HepG2 (cell line): ENCODE measurements at regions not wholly inside any gene's neighbourhood (a gene's known extent, or its start where the extent isn't known, plus 50 kb on each side); places are given as distances from the start of the nearest gene placed in this dataset.

ENCODE experiments used
- ATAC-seq: fragments of 200-7000 bp; cut with Tn5 transposase; 3 replicates; pipeline ENCODE4 v1.9.1; 2020; ENCODE audit warnings: mild to moderate bottlenecking, moderate library complexity
- BruUV-seq: library from RNA; stranded (reverse); fragments of 400-500 nt; replicated peaks from 2 replicates; lab custom pipeline; 2021; lab: Mats Ljungman, UMichigan
- CTCF ChIA-PET: fragments of 300-600 bp; formaldehyde crosslinking; extraction: SDS; loops from one replicate; lab custom pipeline; 2021; ENCODE audit warnings: low total read pairs, inconsistent platforms, low intra/inter-chr PET ratio; lab: Yijun Ruan, JAX
- POLR2A ChIA-PET: fragments of 350-600 bp; sonication (Branson Sonifier 250); formaldehyde crosslinking; loops from one replicate; lab custom pipeline; 2020; ENCODE audit warnings: antibody characterized with exemption, inconsistent platforms; lab: Yijun Ruan, JAX
- DNase-seq: peaks from one replicate; pipeline ENCODE4 v3.0.0-alpha.2; 2015; ENCODE audit warnings: low spot score
- FAIRE-seq: peaks from 3 replicates; lab custom pipeline; 2011; peaks lifted over from hg19 to GRCh38; lab: Jason Lieb, UNC
- H2AFZ ChIP-seq: one replicate; pipeline ENCODE4 v1.6.1; 2011; ENCODE audit warnings: low read length, inconsistent platforms
- H3K27ac ChIP-seq: fragments of 300-600 bp; 3 replicates; pipeline ENCODE4 v1.8.0; 2011; ENCODE audit warnings: mixed run types, mild to moderate bottlenecking, mixed read lengths, low read length, inconsistent platforms; ENCODE audit not compliant: insufficient read depth; ENCODE audit errors: extremely low read length
- H3K27me3 ChIP-seq, 2 experiments: fragments of 200-600 bp in 1 of 2; 2 replicates in 1 of 2; 3 replicates in 1 of 2; pipeline versions ENCODE4 v1.6.0 to v1.8.0; 2011; ENCODE audit warnings: low read length in 2 of 2, mild to moderate bottlenecking in 2 of 2, moderate library complexity in 2 of 2, inconsistent platforms in 1 of 2; ENCODE audit not compliant: insufficient read depth in 2 of 2, control insufficient read depth in 1 of 2
- H3K36me3 ChIP-seq, 2 experiments: fragments of 200-600 bp in 1 of 2; replicated peaks in 1 of 2; 2 replicates in 1 of 2; 3 replicates in 1 of 2; pipeline versions ENCODE4 v1.5.1 to v1.8.0; 2011; ENCODE audit warnings: low read length in 2 of 2, inconsistent platforms in 1 of 2; ENCODE audit not compliant: insufficient read depth in 2 of 2, control insufficient read depth in 1 of 2
- H3K4me1 ChIP-seq: 2 replicates; pipeline ENCODE4 v1.5.1; 2012; ENCODE audit warnings: low read length, inconsistent platforms; ENCODE audit not compliant: insufficient read depth
- H3K4me2 ChIP-seq: 2 replicates; pipeline ENCODE4 v1.6.0; 2011; ENCODE audit warnings: low read depth, low read length, inconsistent platforms
- H3K4me3 ChIP-seq, 3 experiments: fragments of 200-600 bp in 1 of 3; sonication (generic), shearing (Covaris generic) in 1 of 3; replicated peaks in 1 of 3; 2 replicates each; pipeline ENCODE4 v1.5.1; 2011 to 2016; ENCODE audit warnings: low read length in 3 of 3, inconsistent platforms in 2 of 3, low read depth in 2 of 3, mild to moderate bottlenecking in 2 of 3, control low read depth in 1 of 3, mixed read lengths in 1 of 3; ENCODE audit not compliant: insufficient read depth in 1 of 3
- H3K79me2 ChIP-seq: one replicate; pipeline ENCODE4 v1.6.1; 2011; ENCODE audit warnings: low read length, inconsistent platforms; ENCODE audit not compliant: insufficient read depth
- H3K9ac ChIP-seq: 2 replicates; pipeline ENCODE4 v1.6.0; 2011; ENCODE audit warnings: mild to moderate bottlenecking, low read depth, low read length, inconsistent platforms; ENCODE audit not compliant: insufficient read depth
- H3K9me3 ChIP-seq: 2 replicates; pipeline ENCODE4 v1.5.1; 2012; ENCODE audit warnings: mild to moderate bottlenecking, low read length
- H4K20me1 ChIP-seq: 2 replicates; pipeline ENCODE4 v1.6.0; 2011; ENCODE audit warnings: inconsistent platforms, mild to moderate bottlenecking, low read length, moderate library complexity; ENCODE audit not compliant: insufficient read depth
- MAFF ChIP-seq: IDR thresholded peaks from 2 replicates; pipeline ENCODE4 v1.6.1; 2011; ENCODE audit warnings: low read depth, low read length, improper control_type of control experiment
- NFYB ChIP-seq: sonication (generic); formaldehyde crosslinking; IDR thresholded peaks from 2 replicates; pipeline ENCODE4 v1.4.0; 2020; ENCODE audit warnings: missing genetic modification reagents
- PPARG ChIP-seq: conservative IDR thresholded peaks from 2 replicates; pipeline ENCODE4 v1.6.1; 2016; ENCODE audit warnings: missing biosample characterization, missing genetic modification reagents
- SETDB1 ChIP-seq: sonication (generic); formaldehyde crosslinking; IDR thresholded peaks from 2 replicates; pipeline ENCODE4 v1.5.1; 2020; ENCODE audit warnings: missing genetic modification reagents, mild to moderate bottlenecking, borderline replicate concordance
- SKIL ChIP-seq: sonication (generic); formaldehyde crosslinking; IDR thresholded peaks from 2 replicates; pipeline ENCODE4 v1.8.0; 2022; ENCODE audit warnings: missing genetic modification reagents, mild to moderate bottlenecking, moderate library complexity, borderline replicate concordance
- ZNF34 ChIP-seq: sonication (generic); formaldehyde crosslinking; IDR thresholded peaks from 2 replicates; pipeline ENCODE4 v1.4.0; 2020; ENCODE audit warnings: mild to moderate bottlenecking, missing genetic modification reagents, borderline replicate concordance
- WGBS: methylation state at CpG from one replicate; pipeline ENCODE4 v1.1.6; 2017; ENCODE audit warnings: low lambda C conversion rate; 5-methylcytosine and 5-hydroxymethylcytosine counted together
- in situ Hi-C: cut with HindIII; loops from 2 replicates; pipeline ENCODE4 v1.10.0; 2017; ENCODE audit warnings: low pct_unique_long_range_greater_than_20kb; ENCODE audit not compliant: extremely low pct_ligation_motif_present
- intact Hi-C: fragments of 100-400 bp; cut with micrococcal nuclease; formaldehyde crosslinking; loops from one replicate; pipeline ENCODE4 v1.10.0; 2022; ENCODE audit not compliant: unreplicated experiment
- TF ChIP-seq, protein P1 (sequence below): fragments of 450-650 bp; IDR thresholded peaks from 2 replicates; pipeline ENCODE4 v1.6.1; 2016

DNA sequence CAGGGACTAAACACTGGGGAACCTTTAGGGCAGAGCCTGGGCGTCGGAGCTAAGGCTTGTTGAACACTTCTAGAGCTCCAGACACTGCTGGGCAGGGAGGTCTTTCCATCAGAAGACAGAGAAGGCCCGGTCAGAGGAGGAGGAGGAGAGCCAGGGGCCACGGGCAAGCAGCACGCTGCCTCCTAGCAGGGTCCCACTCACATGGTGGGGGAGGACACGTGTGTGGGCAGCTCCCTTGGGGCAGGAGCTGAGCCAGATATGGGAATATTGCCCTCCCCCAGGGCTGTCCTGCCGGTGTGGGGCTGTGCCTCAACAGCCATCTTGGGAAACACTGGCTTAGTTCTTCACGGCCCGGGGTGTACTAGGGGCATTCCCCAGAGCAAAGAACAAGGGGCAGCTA, 89.6 kb upstream of the TLE3 start:
- 40% methylated on average over 3 of the region's 9 CpGs for WGBS
- Histone ChIP-seq H3K27me3 (peaks cover 1 to 41% of the 10 kb centered on the region in 2 experiments; a peak in 3 of 5 replicates), H3K4me3 (no peak overlapping the region), H3K9ac (no peak overlapping the region), H3K79me2 (no peaks in the 10 kb centered on the region), H3K4me1 (peaks cover 25% of the 10 kb centered on the region), H3K4me2 (no peak overlapping the region), H3K27ac (no peak overlapping the region), H4K20me1 (no peaks in the 10 kb centered on the region), H2AFZ (no peak overlapping the region), H3K36me3 (no peaks in the 10 kb centered on the region), H3K9me3 (peaks cover 6% of the 10 kb centered on the region)
- in situ Hi-C loops = no loop called here
- intact Hi-C loops = no loop called here
- no peak for ATAC-seq
- TF ChIP-seq ZNF34 (CRISPR knock-in tag) = no peak
- no peak for TF ChIP-seq SKIL (CRISPR knock-in tag)
- no peak for TF ChIP-seq SETDB1
- TF ChIP-seq, protein P1, sequence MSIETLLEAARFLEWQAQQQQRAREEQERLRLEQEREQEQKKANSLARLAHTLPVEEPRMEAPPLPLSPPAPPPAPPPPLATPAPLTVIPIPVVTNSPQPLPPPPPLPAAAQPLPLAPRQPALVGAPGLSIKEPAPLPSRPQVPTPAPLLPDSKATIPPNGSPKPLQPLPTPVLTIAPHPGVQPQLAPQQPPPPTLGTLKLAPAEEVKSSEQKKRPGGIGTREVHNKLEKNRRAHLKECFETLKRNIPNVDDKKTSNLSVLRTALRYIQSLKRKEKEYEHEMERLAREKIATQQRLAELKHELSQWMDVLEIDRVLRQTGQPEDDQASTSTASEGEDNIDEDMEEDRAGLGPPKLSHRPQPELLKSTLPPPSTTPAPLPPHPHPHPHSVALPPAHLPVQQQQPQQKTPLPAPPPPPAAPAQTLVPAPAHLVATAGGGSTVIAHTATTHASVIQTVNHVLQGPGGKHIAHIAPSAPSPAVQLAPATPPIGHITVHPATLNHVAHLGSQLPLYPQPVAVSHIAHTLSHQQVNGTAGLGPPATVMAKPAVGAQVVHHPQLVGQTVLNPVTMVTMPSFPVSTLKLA = no peak
- no peak for TF ChIP-seq NFYB (CRISPR knock-in tag)
- no peak for TF ChIP-seq PPARG (CRISPR knock-in tag)
- no peak for TF ChIP-seq MAFF
- POLR2A ChIA-PET = no interaction called here
- CTCF ChIA-PET = no interaction called here
- FAIRE-seq = no peak
- no TSS peak for BruUV-seq
- DNase-seq = no peak
